OCI-LY3 (cell line): ENCODE measurements at regions not wholly inside any gene's neighbourhood (a gene's known extent, or its start where the extent isn't known, plus 50 kb on each side); places are given as distances from the start of the nearest gene placed in this dataset.
A peak's percentile ranks its signal among the peaks of the same experiment; 100 is the strongest.

Experiments used
- H2AFZ ChIP-seq: fragments of 200-600, 300-600 bp; shearing (Covaris generic); 2 replicates; pipeline ENCODE4 v1.6.0; 2014; ENCODE audit warnings: antibody characterized with exemption, low read depth, low read length
- H3K27ac ChIP-seq: fragments of 200-600, 300-600 bp; sonication (generic); 2 replicates; pipeline ENCODE4 v1.5.1; 2014; ENCODE audit warnings: mild to moderate bottlenecking, low read length, moderate library complexity, mixed read lengths
- H3K27me3 ChIP-seq: fragments of 200-600, 300-600 bp; sonication (generic); 2 replicates; pipeline ENCODE4 v1.6.1; 2014; ENCODE audit warnings: low read depth, low read length, mixed read lengths
- H3K36me3 ChIP-seq: fragments of 200-600, 300-600 bp; sonication (generic); replicated peaks from 2 replicates; pipeline ENCODE3; 2014; ENCODE audit warnings: low read depth, low read length, mixed read lengths
- H3K4me1 ChIP-seq: fragments of 300-600, 200-600 bp; sonication (generic); 2 replicates; pipeline ENCODE4 v1.6.1; 2014; ENCODE audit warnings: low read length, mixed read lengths
- H3K4me2 ChIP-seq: fragments of 200-600, 300-600 bp; sonication (generic); 2 replicates; pipeline ENCODE4 v1.6.1; 2014; ENCODE audit warnings: low read length, mixed read lengths
- H3K4me3 ChIP-seq: fragments of 300-600, 200-600 bp; sonication (generic); 2 replicates; pipeline ENCODE4 v1.5.1; 2014; ENCODE audit warnings: antibody characterized with exemption, mild to moderate bottlenecking, low read length, moderate library complexity
- H3K79me2 ChIP-seq: fragments of 300-600, 200-600 bp; shearing (Covaris generic); 2 replicates; pipeline ENCODE4 v1.6.1; 2014; ENCODE audit warnings: mild to moderate bottlenecking, low read length, mixed read lengths
- H3K9ac ChIP-seq: fragments of 300-600, 200-600 bp; shearing (Covaris generic); 2 replicates; pipeline ENCODE4 v1.6.0; 2014; ENCODE audit warnings: mild to moderate bottlenecking, low read length, moderate library complexity
- H3K9me3 ChIP-seq: fragments of 200-600, 300-600 bp; shearing (Covaris generic); 2 replicates; pipeline ENCODE4 v1.6.1; 2014; ENCODE audit warnings: low read length, mixed read lengths; ENCODE audit not compliant: insufficient read depth
- H4K20me1 ChIP-seq: fragments of 200-600, 300-600 bp; sonication (generic); 2 replicates; pipeline ENCODE4 v1.6.1; 2016; ENCODE audit warnings: low read length, mixed read lengths; ENCODE audit not compliant: insufficient read depth
- EZH2phosphoT487 ChIP-seq: fragments of 200-600 bp; shearing (Covaris generic); IDR thresholded peaks from 2 replicates; pipeline ENCODE4 v1.6.1; 2018; ENCODE audit warnings: antibody characterized with exemption, mixed run types, low read depth
- TF ChIP-seq, protein P1 (sequence below): fragments of 200-600, 300-600 bp; sonication (generic); IDR thresholded peaks from 2 replicates; pipeline ENCODE4 v1.5.1; 2014; ENCODE audit warnings: antibody characterized with exemption, low read length, low read depth

DNA sequence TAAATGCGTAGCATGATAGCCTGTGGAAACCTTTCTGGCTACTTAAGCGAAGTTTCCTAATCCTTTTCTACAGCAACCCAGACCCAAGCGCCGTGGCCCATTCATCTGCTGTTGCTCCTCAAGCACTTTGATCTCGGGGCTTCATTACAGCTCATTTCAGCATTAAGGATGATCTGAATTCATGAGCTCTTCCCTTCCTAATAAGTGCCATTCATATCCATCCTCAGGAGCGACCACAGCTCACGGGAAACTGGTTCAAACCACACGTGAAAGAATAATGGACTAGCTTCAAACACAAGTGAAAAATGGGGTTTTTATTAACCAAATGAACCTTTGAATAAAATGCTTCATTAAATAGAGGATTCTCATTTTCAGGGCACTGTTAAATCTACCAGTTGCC lies 202.6 kb upstream of the LEF1 start:
- TF ChIP-seq, protein P1, sequence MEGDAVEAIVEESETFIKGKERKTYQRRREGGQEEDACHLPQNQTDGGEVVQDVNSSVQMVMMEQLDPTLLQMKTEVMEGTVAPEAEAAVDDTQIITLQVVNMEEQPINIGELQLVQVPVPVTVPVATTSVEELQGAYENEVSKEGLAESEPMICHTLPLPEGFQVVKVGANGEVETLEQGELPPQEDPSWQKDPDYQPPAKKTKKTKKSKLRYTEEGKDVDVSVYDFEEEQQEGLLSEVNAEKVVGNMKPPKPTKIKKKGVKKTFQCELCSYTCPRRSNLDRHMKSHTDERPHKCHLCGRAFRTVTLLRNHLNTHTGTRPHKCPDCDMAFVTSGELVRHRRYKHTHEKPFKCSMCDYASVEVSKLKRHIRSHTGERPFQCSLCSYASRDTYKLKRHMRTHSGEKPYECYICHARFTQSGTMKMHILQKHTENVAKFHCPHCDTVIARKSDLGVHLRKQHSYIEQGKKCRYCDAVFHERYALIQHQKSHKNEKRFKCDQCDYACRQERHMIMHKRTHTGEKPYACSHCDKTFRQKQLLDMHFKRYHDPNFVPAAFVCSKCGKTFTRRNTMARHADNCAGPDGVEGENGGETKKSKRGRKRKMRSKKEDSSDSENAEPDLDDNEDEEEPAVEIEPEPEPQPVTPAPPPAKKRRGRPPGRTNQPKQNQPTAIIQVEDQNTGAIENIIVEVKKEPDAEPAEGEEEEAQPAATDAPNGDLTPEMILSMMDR = no peak
- TF ChIP-seq EZH2phosphoT487 = no peak
- no peaks in the 10 kb centered on the region for H4K20me1 ChIP-seq
- H2AFZ ChIP-seq = peak overlapping the region; percentile 33; the same call in 1 of the 2 replicates
- no peaks in the 10 kb centered on the region for H3K36me3 ChIP-seq
- H3K9me3 ChIP-seq = no peaks in the 10 kb centered on the region
- H3K27ac ChIP-seq = peak overlapping the region; percentile 79; the same call in 1 of the 2 replicates
- no peaks in the 10 kb centered on the region for H3K27me3 ChIP-seq
- no peaks in the 10 kb centered on the region for H3K79me2 ChIP-seq
- H3K9ac ChIP-seq = peak overlapping the region; percentile 70; the same call in 1 of the 2 replicates
- peak overlapping the region; percentile 78 for H3K4me3 ChIP-seq
- peak overlapping the region; percentile 95 for H3K4me2 ChIP-seq
- peaks cover 59% of the 10 kb centered on the region for H3K4me1 ChIP-seq

DNA sequence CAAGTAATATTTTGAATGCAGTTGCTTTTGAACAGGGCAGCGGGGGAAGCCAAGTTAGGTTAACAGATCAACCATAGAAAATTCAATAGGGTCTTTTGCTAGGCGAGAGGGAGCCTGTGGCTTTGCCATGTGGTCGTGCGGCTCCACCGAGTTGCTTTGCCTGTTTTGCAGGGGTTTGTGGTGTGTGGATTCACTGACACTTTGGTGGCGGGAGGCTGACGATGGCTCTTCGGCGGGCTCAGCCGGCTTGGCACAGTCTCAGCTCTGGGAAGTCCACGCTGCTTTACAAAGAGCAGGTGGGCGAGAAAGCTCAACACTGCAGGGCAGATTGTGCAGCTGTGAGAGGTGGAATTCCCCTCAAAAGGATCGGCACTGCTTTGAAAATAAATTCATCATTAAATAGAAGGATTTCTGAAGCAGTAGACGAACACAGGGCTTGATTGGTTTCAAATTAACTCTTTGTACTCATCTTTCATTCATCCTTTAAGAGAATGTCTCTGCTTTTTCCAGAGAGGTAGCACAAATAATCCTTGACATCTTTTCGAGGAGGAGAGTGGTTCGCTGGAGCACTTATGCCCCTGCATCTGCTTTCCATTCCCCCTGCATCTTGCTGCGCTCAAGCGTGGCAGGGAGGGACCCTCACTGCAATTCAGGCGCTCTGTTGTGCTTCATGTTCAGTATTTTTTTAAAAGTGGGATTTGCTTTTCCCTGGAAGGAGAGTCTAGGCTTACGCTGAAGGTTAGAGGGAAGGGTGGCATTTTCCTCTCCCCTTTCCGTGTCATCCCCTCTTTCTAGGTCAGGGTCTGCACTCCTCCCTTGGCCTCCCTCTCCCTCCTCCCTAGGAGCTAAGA lies 201.8 kb upstream of the LEF1 start:
- Histone ChIP-seq H3K9ac (peak overlapping the region; percentile 70), H4K20me1 (no peaks in the 10 kb centered on the region), H2AFZ (peak overlapping the region; percentile 79), H3K79me2 (no peaks in the 10 kb centered on the region), H3K4me1 (peaks cover 56% of the 10 kb centered on the region), H3K27me3 (no peaks in the 10 kb centered on the region), H3K36me3 (no peaks in the 10 kb centered on the region), H3K27ac (peak overlapping the region; percentile 79), H3K4me3 (peak overlapping the region; percentile 78), H3K4me2 (peak overlapping the region; percentile 95), H3K9me3 (no peaks in the 10 kb centered on the region)
- no peak for TF ChIP-seq EZH2phosphoT487
- TF ChIP-seq, protein P1 = no peak

DNA sequence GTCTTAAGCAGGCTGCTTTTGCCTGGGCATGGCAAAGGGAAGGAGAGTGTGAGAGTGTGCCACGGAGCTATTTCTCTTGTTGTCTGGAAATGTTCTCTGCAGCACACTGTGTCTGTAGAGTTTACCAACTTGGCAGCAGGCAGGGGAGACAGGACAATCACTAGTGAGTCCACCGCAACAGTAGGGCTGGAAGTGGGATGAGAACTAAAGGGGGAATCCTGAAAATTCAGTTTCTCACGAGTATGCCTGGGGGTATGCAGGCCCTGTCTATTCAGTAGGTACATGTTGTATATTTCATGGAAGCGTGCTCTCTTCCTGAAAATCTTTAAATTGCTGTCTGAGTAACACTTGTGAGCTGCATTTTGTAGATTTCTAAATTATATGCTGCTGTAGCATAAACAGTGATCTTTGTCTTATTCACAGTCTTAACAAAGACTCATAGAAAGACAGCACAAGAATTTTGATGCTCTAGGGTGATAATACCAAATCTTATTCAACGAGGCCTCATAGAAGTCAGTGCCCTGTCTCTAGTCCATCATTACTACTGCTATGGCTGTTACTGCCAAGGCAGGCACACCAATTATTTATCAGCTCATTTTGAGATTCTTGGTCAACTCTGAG lies 200.4 kb upstream of the LEF1 start:
- Histone ChIP-seq H3K9ac (peak overlapping the region; percentile 70; the same call in 1 of the 2 replicates), H3K36me3 (no peaks in the 10 kb centered on the region), H3K27ac (peak overlapping the region; percentile 79; the same call in 1 of the 2 replicates), H4K20me1 (no peaks in the 10 kb centered on the region), H3K27me3 (no peaks in the 10 kb centered on the region), H3K79me2 (no peaks in the 10 kb centered on the region), H3K4me1 (peaks cover 54% of the 10 kb centered on the region), H3K9me3 (no peaks in the 10 kb centered on the region), H3K4me3 (peak overlapping the region; percentile 78; the same call in 1 of the 2 replicates), H3K4me2 (peak overlapping the region; percentile 95; the same call in 1 of the 2 replicates), H2AFZ (no peak overlapping the region)
- TF ChIP-seq EZH2phosphoT487 = no peak
- TF ChIP-seq, protein P1 = no peak

DNA sequence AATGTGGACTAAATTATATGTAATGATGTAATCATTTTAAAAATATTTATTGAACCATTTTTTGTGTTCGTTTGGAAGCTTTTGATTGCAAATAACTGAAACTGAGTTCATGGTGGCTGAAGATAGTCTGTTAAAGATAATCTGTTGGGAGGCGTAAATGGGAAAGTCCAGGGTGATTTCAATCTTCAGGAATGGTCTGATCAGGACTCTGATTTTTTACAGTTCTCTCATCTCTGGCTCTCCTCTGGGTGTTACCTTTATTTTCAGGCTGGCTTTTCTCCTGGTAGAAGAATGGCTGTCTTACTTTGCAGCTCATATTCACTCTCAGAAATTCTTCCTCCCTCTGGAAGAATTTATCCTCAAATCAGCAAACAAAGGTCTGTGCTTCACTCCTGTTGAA lies 199.0 kb upstream of the LEF1 start:
- Histone ChIP-seq H2AFZ (no peak overlapping the region), H3K4me3 (no peak overlapping the region), H4K20me1 (no peaks in the 10 kb centered on the region), H3K27me3 (no peaks in the 10 kb centered on the region), H3K4me1 (peaks cover 59% of the 10 kb centered on the region), H3K79me2 (no peaks in the 10 kb centered on the region), H3K9ac (no peak overlapping the region), H3K27ac (no peak overlapping the region), H3K9me3 (no peaks in the 10 kb centered on the region), H3K4me2 (no peak overlapping the region), H3K36me3 (no peaks in the 10 kb centered on the region)
- TF ChIP-seq, protein P1 = no peak
- TF ChIP-seq EZH2phosphoT487 = no peak
